Activated CD8-positive, alpha-beta T cell treated with anti-CD3 and anti-CD28 coated beads, Interleukin-2, amount 10 ng/mL, durations not matched to agents 7 days and 5 days (primary cell): ENCODE measurements at regions not wholly inside any gene's neighbourhood (a gene's known extent, or its start where the extent isn't known, plus 50 kb on each side); places are given as distances from the start of the nearest gene placed in this dataset.
"Not testable (repeated sequence)": the region's sequence is repeated elsewhere in the genome, so short reads cannot be mapped to it uniquely, and the experiment has no call there.

ENCODE experiments used
- ATAC-seq: fragments of 150-1000 bp; cut with Tn5 transposase; one replicate; pipeline ENCODE4 v1.10.0; 2021; ENCODE audit warnings: moderate library complexity
- CTCF ChIA-PET: fragments of 350-600 bp; sonication (Branson Sonifier 250); formaldehyde crosslinking; loops from one replicate; lab custom pipeline; 2021; ENCODE audit warnings: antibody characterized with exemption; lab: Charles Lee
- POLR2A ChIA-PET: fragments of 350-600 bp; sonication (Branson Sonifier 250); formaldehyde crosslinking; loops from one replicate; lab custom pipeline; 2021; ENCODE audit warnings: antibody characterized with exemption; lab: Charles Lee
- DNase-seq: peaks from one replicate; pipeline ENCODE4 v3.0.0-alpha.2; 2020
- H3K27ac Mint-ChIP-seq: one replicate; pipeline ENCODE4 v1.8.0; 2021; ENCODE audit warnings: mild to moderate bottlenecking, mixed read lengths
- H3K27me3 Mint-ChIP-seq: one replicate; pipeline ENCODE4 v1.8.0; 2021; ENCODE audit warnings: low read depth, mixed read lengths
- H3K36me3 Mint-ChIP-seq: one replicate; pipeline ENCODE4 v1.8.0; 2021; ENCODE audit warnings: low read depth, mixed read lengths
- H3K4me1 Mint-ChIP-seq: one replicate; pipeline ENCODE4 v1.8.0; 2021; ENCODE audit warnings: low read depth, mixed read lengths
- H3K4me3 Mint-ChIP-seq: one replicate; pipeline ENCODE4 v1.8.0; 2021; ENCODE audit warnings: mild to moderate bottlenecking, mixed read lengths
- H3K9me3 Mint-ChIP-seq: one replicate; pipeline ENCODE4 v1.8.0; 2022; ENCODE audit warnings: mixed read lengths; ENCODE audit not compliant: insufficient read depth

- Mint-ChIP-seq H3K4me1 (no peaks in the 10 kb centered on the region), H3K36me3 (no peaks in the 10 kb centered on the region), H3K9me3 (peaks cover 13% of the 10 kb centered on the region), H3K27me3 (no peaks in the 10 kb centered on the region), H3K27ac (no peak overlapping the region), H3K4me3 (no peak overlapping the region)
- POLR2A ChIA-PET = no interaction called here
- ATAC-seq (no peak), DNase-seq (no peak)
- CTCF ChIA-PET = no interaction called here
These were observed 369.4 kb downstream of the GALC start for GRCh38 chr14:87623616-87624015.

DNA sequence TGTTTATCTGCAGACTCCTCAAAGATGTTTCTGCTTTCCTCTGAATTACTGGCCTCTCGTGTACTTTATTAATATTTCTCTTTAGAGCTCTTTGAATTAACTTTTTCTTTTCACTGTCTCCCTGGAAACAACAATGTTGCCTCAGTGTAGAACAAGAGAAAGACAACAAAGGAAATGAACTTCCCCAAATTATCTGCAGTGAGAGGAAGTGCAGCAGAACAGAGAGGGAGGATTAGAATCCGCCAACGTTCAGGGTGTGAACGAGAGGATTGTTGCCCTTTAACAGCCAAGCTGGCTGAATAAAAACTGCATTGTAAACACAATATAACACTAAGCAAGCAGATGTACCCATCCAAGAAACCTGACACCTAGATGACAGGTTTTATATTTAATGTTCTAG is 375.9 kb downstream of the GALC start:
- Mint-ChIP-seq H3K36me3 (no peaks in the 10 kb centered on the region), H3K27me3 (no peaks in the 10 kb centered on the region), H3K4me3 (no peak overlapping the region), H3K9me3 (peaks cover 10% of the 10 kb centered on the region), H3K27ac (no peak overlapping the region), H3K4me1 (no peaks in the 10 kb centered on the region)
- no peak for DNase-seq
- no peak for ATAC-seq
- ChIA-PET CTCF (interaction anchor here (1.1 kb wide), 1 partner anchor 17 kb away, joined by 3 read pairs; no protein-coding TSS in a partner anchor), POLR2A (no interaction called here)

DNA sequence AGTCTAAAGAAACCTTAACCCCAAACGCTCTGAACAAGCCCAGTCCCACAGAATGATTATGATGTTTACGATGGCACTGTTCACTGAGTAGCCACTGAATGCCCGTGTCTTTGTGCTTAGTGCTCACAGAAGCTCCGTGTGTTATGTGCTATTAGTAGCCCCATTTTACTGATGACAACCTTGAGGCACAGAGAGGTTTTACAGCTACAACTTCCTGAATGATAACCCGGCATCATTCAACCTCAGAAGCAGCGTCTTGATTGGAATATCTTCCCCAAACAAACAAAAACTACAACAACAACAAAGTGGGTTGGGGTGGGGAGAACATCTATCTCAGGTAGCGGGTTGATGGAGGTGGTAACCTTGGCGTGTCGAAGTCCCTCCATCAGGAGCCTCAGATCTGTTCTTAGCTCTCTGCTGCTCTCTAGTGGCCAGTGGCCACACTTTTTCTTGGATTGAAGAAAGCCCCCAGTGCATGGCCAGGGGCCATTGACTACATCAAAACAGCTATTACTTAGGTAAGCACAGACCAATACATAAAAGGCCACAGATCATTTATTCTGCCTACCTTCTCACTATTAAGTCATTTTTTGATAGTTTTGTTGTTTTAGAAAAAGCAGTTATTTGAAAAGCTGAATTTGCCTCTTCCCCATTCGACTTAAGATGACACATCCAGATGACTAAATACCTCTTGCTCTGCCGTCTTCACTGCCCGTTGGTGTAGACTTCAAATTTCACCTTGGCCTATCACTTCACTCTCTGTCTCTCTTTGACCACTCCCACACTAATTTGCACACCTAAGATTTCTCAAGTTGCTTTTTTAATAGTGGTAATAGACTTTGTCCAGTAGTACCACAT is 376.9 kb downstream of the GALC start:
- POLR2A ChIA-PET = no interaction called here
- no peaks in the 10 kb centered on the region for H3K36me3 Mint-ChIP-seq
- H3K4me1 Mint-ChIP-seq = no peaks in the 10 kb centered on the region
- no peaks in the 10 kb centered on the region for H3K27me3 Mint-ChIP-seq
- H3K4me3 Mint-ChIP-seq = no peak overlapping the region
- CTCF ChIA-PET = interaction anchor here (0.8 to 1.5 kb wide), 6 partner anchors 9 to 24 kb away, joined by 3 to 8 read pairs (median 3); no protein-coding TSS in a partner anchor
- DNase-seq = peak; percentile 60
- ATAC-seq = peak; percentile 61
- no peak overlapping the region for H3K27ac Mint-ChIP-seq
- H3K9me3 Mint-ChIP-seq = peaks cover 7% of the 10 kb centered on the region

DNA sequence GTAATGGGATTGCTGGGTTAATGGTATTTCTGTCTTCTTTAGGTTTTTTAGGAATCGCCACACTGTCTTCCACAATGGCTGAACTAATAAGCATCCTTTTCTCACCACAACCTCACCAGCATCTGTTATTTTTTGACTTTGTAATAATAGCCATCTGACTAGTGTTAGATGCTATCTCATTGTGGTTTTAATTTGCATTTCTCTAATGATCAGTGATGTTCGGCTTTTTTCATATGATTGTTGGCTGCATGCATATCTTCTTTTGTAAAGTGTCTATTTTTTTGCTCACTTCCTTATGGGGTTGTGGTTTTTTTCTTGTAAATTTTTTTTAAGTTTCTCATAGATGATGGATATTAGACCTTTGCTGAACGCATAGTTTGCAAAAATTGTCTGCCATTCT is 377.9 kb downstream of the GALC start:
- ATAC-seq (no peak), DNase-seq (no peak)
- Mint-ChIP-seq H3K36me3 (no peaks in the 10 kb centered on the region), H3K27me3 (no peaks in the 10 kb centered on the region), H3K4me1 (no peaks in the 10 kb centered on the region), H3K4me3 (no peak overlapping the region), H3K27ac (no peak overlapping the region), H3K9me3 (no peaks in the 10 kb centered on the region)
- ChIA-PET POLR2A (no interaction called here), CTCF (interaction anchor here (1.5 kb wide), 1 partner anchor 16 kb away, joined by 3 read pairs; no protein-coding TSS in a partner anchor)

DNA sequence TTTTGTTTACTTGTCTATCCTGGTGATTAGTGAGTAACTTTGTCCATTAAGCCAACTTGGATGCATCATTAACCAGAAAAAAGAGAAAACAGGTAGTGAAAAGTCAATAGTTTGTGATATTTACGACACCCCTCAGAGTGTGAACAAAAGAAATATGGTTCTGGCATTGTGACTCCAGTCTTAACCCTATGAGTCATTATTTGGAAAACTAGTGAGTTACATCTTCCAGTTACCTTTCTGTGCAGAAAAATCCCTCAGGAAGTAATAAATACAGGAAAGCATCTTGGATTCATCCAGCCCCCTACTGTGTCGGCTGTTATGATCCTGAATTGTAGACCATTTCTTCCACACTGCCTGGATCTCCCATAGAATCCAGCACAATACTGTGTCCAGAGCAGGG is 379.1 kb downstream of the GALC start:
- DNase-seq (no peak), ATAC-seq (no peak)
- no peaks in the 10 kb centered on the region for H3K9me3 Mint-ChIP-seq
- H3K27ac Mint-ChIP-seq = no peak overlapping the region
- ChIA-PET POLR2A (no interaction called here), CTCF (no interaction called here)
- no peaks in the 10 kb centered on the region for H3K4me1 Mint-ChIP-seq
- no peaks in the 10 kb centered on the region for H3K36me3 Mint-ChIP-seq
- no peaks in the 10 kb centered on the region for H3K27me3 Mint-ChIP-seq
- H3K4me3 Mint-ChIP-seq = no peak overlapping the region

DNA sequence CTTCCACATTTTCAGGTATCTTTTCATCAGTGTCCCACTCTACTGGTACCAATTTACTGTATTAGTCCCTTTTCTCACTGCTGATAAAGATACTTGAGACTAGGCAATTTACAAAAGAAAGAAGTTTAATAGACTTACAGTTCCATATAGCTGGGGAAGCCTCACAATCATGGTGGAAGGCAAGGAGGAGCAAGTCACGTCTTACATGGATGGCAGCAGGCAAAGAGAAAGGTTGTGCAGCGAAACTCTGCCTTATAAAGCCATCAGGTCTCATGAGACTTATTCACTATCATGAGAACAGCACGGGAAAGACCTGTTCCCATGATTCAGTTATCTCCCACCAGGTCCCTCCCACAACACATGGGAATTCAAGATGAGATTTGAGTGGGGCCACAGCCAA is 385.9 kb downstream of the GALC start:
- H3K4me1 Mint-ChIP-seq, DNase-seq, H3K36me3 Mint-ChIP-seq, H3K4me3 Mint-ChIP-seq, H3K27ac Mint-ChIP-seq, CTCF ChIA-PET, POLR2A ChIA-PET, H3K27me3 Mint-ChIP-seq, ATAC-seq: not testable (repeated sequence)
- H3K9me3 Mint-ChIP-seq = peaks cover 13% of the 10 kb centered on the region

DNA sequence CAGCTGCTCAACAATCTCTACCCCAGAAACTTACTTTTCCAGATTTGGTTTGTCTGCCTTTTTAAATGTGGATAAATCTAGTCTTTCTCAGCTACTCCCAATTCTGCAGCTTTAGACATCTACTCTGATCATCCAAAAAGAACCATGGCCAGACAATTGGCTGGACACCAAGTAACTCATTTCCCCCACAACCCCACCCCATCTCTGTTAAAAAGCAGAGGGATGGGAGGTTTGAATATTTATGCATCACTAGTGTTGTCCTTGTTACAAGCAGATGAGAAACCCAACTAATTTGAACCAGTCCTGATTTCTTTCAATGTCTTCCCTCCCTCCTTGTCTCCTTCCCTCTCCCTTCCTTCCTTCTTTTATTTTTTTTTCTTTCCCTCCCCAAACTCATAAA is 391.9 kb downstream of the GALC start:
- no peaks in the 10 kb centered on the region for H3K4me1 Mint-ChIP-seq
- CTCF ChIA-PET = no interaction called here

GRCh38 chr14:87600240-87600639 is 392.7 kb downstream of the GALC start:
- no peak for ATAC-seq
- no peaks in the 10 kb centered on the region for H3K4me1 Mint-ChIP-seq
- CTCF ChIA-PET = no interaction called here
- H3K27ac Mint-ChIP-seq = no peak overlapping the region
- no peaks in the 10 kb centered on the region for H3K36me3 Mint-ChIP-seq
- no peak for DNase-seq
- no peaks in the 10 kb centered on the region for H3K9me3 Mint-ChIP-seq
- H3K4me3 Mint-ChIP-seq = no peak overlapping the region
- POLR2A ChIA-PET = no interaction called here
- no peaks in the 10 kb centered on the region for H3K27me3 Mint-ChIP-seq

More for the DNA sequence above, 391.9 kb downstream of the GALC start:
- POLR2A ChIA-PET = no interaction called here
- ATAC-seq (no peak), DNase-seq (no peak)
- Mint-ChIP-seq H3K27me3 (no peaks in the 10 kb centered on the region), H3K36me3 (no peaks in the 10 kb centered on the region), H3K9me3 (peaks cover under 1% of the 10 kb centered on the region), H3K4me3 (no peak overlapping the region), H3K27ac (no peak overlapping the region)

DNA sequence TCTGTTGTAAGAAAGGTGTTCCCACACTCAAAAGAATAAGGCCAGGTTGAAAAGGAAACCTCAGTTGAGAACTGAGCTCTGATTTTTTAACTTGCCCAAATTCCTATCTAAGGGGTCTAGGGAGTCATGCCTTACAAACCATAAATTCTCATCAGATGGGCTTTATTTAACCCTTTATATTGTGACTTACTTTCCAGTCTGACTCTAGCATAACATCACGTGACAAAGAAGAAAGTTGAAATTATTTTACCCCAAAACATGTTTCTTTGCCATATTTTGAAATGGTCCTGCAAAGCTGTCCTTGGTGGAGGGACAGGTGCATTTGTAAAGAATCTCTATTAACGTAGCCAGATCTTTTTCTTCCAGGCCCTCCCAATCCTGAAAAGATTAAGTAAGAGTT is 411.7 kb downstream of the GALC start:
- DNase-seq (no peak), ATAC-seq (no peak)
- POLR2A ChIA-PET = no interaction called here
- H3K36me3 Mint-ChIP-seq = no peaks in the 10 kb centered on the region
- H3K27me3 Mint-ChIP-seq = no peaks in the 10 kb centered on the region
- H3K4me1 Mint-ChIP-seq = no peaks in the 10 kb centered on the region
- no peak overlapping the region for H3K4me3 Mint-ChIP-seq
- CTCF ChIA-PET = no interaction called here
- H3K9me3 Mint-ChIP-seq = no peaks in the 10 kb centered on the region
- H3K27ac Mint-ChIP-seq = no peak overlapping the region

DNA sequence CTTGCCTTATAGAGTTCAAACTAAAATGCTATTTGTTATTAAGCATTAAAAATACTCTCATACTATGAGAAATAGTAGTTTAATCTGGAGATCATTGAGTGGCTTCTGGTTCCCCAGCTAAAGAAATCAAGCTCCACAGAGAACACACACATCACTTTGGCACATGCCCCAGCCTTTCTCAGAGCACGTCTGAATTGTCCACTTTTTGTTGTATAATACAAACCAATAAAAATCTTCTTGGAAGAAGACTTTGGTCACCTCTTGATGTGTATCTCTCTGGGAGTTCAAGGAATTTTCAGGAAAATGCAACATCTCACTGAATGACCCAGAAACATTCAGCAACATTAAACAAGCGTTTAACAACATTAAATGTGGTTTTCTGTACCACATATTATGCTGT is 413.9 kb downstream of the GALC start:
- no peaks in the 10 kb centered on the region for H3K9me3 Mint-ChIP-seq
- H3K27ac Mint-ChIP-seq = no peak overlapping the region
- H3K4me3 Mint-ChIP-seq = no peak overlapping the region
- no peaks in the 10 kb centered on the region for H3K27me3 Mint-ChIP-seq
- DNase-seq (no peak), ATAC-seq (no peak)
- ChIA-PET CTCF (no interaction called here), POLR2A (no interaction called here)
- no peaks in the 10 kb centered on the region for H3K4me1 Mint-ChIP-seq
- H3K36me3 Mint-ChIP-seq = no peaks in the 10 kb centered on the region

DNA sequence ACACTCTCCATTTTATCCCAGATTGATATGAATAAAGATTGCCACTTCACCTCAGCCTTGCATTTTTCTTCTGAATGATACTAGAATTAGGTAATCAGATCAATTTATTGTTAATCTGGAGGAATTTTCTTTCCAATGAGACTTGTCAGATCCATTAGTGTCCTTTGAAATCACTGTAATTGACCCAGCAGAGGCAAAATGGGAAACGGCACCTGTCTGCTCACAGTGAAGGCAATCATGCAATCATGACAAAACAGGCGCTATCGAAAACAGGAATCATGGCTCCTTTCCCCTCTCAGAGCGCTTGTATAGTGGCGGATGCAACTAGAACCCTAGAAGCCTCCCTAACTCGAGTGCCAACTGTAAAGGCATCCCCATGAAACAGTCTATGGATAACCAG is 417.6 kb downstream of the GALC start:
- Mint-ChIP-seq H3K36me3 (no peaks in the 10 kb centered on the region), H3K9me3 (no peaks in the 10 kb centered on the region), H3K4me3 (no peak overlapping the region), H3K27ac (no peak overlapping the region), H3K27me3 (no peaks in the 10 kb centered on the region), H3K4me1 (no peaks in the 10 kb centered on the region)
- DNase-seq (no peak), ATAC-seq (no peak)
- CTCF ChIA-PET = no interaction called here
- POLR2A ChIA-PET = no interaction called here

- CTCF ChIA-PET = no interaction called here
- POLR2A ChIA-PET = no interaction called here
- H3K4me1 Mint-ChIP-seq = no peaks in the 10 kb centered on the region
- H3K27me3 Mint-ChIP-seq = no peaks in the 10 kb centered on the region
- no peaks in the 10 kb centered on the region for H3K9me3 Mint-ChIP-seq
- ATAC-seq = no peak
- no peak overlapping the region for H3K4me3 Mint-ChIP-seq
- DNase-seq = no peak
- no peak overlapping the region for H3K27ac Mint-ChIP-seq
- H3K36me3 Mint-ChIP-seq = no peaks in the 10 kb centered on the region
These were observed 419.4 kb downstream of the GALC start for GRCh38 chr14:87573591-87573990.
